ENCODE measurements at regions not wholly inside any gene's neighbourhood (a gene's known extent, or its start where the extent isn't known, plus 50 kb on each side); places are given as distances from the start of the nearest gene placed in this dataset.
A peak's percentile ranks its signal among the peaks of the same experiment; 100 is the strongest.

DNA sequence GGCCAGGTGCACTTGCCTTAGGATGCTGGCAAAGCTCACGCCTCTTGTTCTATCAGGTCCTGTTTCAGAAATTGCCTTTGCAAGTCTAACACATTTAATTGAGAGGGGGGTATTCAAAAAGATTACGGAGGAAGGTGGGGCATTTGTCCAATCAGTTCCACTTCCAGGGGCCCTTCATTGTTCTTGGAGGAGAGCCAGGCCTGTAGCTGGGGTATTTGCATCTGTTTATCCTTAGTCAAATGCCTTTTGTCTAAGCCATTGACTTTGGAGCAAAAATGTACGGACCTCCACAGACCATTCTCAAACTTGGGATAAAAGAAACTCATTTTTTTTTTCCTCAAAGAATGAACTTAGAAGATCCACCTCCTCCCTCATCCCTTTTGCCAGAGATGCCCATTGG, 582.0 kb downstream of the BCL11B start:
- H3K4me1 Mint-ChIP-seq = no peaks in the 10 kb centered on the region
- Histone ChIP-seq H3K36me3 (ENCODE audit: control insufficient read depth in 2 of 2, extremely low read depth in 1 of 2, insufficient read depth in 1 of 2, low read length in 1 of 2) (no peaks in the 10 kb centered on the region), H3K4me1 (ENCODE audit: control insufficient read depth in 1 of 2, extremely low read depth in 1 of 2, insufficient read depth in 2 of 2, low read length in 2 of 2) (no peaks in the 10 kb centered on the region), H3K9me3 (no peaks in the 10 kb centered on the region), H3K27me3 (replicated peaks in 1 of 2; ENCODE audit: control insufficient read depth in 2 of 2, extremely low read depth in 1 of 2, insufficient read depth in 2 of 2, low read length in 1 of 2) (no peaks in the 10 kb centered on the region), H3K27ac (ENCODE audit: low read length) (no peak overlapping the region), H3K4me3 (ENCODE audit: control insufficient read depth in 1 of 2, extremely low read depth in 1 of 2, low read length in 1 of 2) (no peak overlapping the region)
- H3K27me3 Mint-ChIP-seq = no peaks in the 10 kb centered on the region
- no peaks in the 10 kb centered on the region for H3K36me3 Mint-ChIP-seq
- POLR2A ChIA-PET = no interaction called here
- H3K27ac Mint-ChIP-seq = no peak overlapping the region
- DNase-seq (no peak), ATAC-seq (replicated peaks in 1 of 4) (no peak)
- no peaks in the 10 kb centered on the region for H3K9me3 Mint-ChIP-seq
- 84% methylated on average over 3 of the region's 3 CpGs for WGBS (ENCODE audit: insufficient coverage)
- H3K4me3 Mint-ChIP-seq = no peak overlapping the region
- CTCF ChIA-PET = no interaction called here

DNA sequence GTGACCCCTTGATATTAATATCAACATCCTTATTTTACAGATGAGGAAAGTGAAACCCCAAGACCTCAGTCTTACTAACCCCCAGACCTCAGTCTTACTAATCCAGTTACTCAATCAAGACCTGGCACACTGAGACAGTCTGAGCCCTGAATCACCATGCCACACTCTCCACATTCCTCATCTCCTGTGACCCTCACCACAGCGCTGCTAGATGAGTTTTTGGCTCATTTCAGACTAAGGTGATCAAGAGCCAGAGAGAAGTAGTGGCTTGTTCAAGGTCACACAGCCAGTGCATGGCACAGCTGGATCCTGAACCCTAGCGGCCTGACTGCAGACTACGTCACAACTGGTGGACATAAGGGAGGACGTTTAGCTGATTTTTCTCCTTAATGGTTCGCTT, 579.2 kb downstream of the BCL11B start:
- peaks cover 9 to 13% (median 12%) of the 10 kb centered on the region in 3 donors for H3K9me3 Mint-ChIP-seq
- ChIA-PET POLR2A (no interaction called here), CTCF (interaction anchor here in 1 of 2 donors (0.5 kb wide), 1 partner anchor 555 kb away, joined by 3 read pairs; no protein-coding TSS in a partner anchor)
- no peaks in the 10 kb centered on the region for H3K4me1 Mint-ChIP-seq
- H3K36me3 Mint-ChIP-seq = peaks cover 7% of the 10 kb centered on the region
- ATAC-seq (replicated peaks in 1 of 4) (no peak), DNase-seq (no peak)
- no peak overlapping the region for H3K27ac Mint-ChIP-seq
- H3K4me1 ChIP-seq (ENCODE audit: control insufficient read depth in 1 of 2, extremely low read depth in 1 of 2, insufficient read depth in 2 of 2, low read length in 2 of 2) = no peaks in the 10 kb centered on the region
- no peak overlapping the region for H3K4me3 ChIP-seq (ENCODE audit: control insufficient read depth in 1 of 2, extremely low read depth in 1 of 2, low read length in 1 of 2)
- 89% methylated on average over 1 of the region's 5 CpGs for WGBS (ENCODE audit: insufficient coverage)
- no peaks in the 10 kb centered on the region for H3K27me3 ChIP-seq (replicated peaks in 1 of 2; ENCODE audit: control insufficient read depth in 2 of 2, extremely low read depth in 1 of 2, insufficient read depth in 2 of 2, low read length in 1 of 2)
- H3K36me3 ChIP-seq (ENCODE audit: control insufficient read depth in 2 of 2, extremely low read depth in 1 of 2, insufficient read depth in 1 of 2, low read length in 1 of 2) = no peaks in the 10 kb centered on the region
- H3K4me3 Mint-ChIP-seq = no peak overlapping the region
- H3K27me3 Mint-ChIP-seq = no peaks in the 10 kb centered on the region
- no peak overlapping the region for H3K27ac ChIP-seq (ENCODE audit: low read length)
- no peaks in the 10 kb centered on the region for H3K9me3 ChIP-seq

DNA sequence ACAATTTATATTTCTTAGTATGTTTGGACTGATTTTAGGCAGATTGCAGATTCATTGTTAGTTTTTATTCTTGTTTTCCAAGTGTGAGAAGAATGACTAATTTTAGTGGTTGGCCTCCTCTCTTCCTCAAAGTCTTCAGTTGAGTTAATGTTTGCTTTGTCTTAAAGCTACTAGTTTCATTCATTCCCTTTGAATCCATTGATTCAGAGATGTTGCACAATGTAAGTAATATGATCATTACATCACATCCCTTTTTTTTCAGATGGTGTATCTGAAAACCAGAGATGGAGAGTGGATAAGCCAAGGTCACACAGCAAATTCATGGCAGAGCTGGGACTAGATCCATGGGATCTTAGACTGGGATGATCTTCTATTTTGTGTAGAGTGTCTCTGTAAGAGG, 577.5 kb downstream of the BCL11B start:
- ChIA-PET POLR2A (no interaction called here), CTCF (no interaction called here)
- Mint-ChIP-seq H3K4me3 (no peak overlapping the region), H3K9me3 (peaks cover 9 to 13% (median 12%) of the 10 kb centered on the region in 3 donors), H3K27ac (no peak overlapping the region), H3K27me3 (no peaks in the 10 kb centered on the region), H3K4me1 (no peaks in the 10 kb centered on the region), H3K36me3 (peaks cover 7% of the 10 kb centered on the region)
- Histone ChIP-seq H3K4me3 (ENCODE audit: control insufficient read depth in 1 of 2, extremely low read depth in 1 of 2, low read length in 1 of 2) (no peak overlapping the region), H3K27ac (ENCODE audit: low read length) (no peak overlapping the region), H3K27me3 (replicated peaks in 1 of 2; ENCODE audit: control insufficient read depth in 2 of 2, extremely low read depth in 1 of 2, insufficient read depth in 2 of 2, low read length in 1 of 2) (no peaks in the 10 kb centered on the region), H3K36me3 (ENCODE audit: control insufficient read depth in 2 of 2, extremely low read depth in 1 of 2, insufficient read depth in 1 of 2, low read length in 1 of 2) (peaks cover 0 to 4% of the 10 kb centered on the region in 2 donors), H3K9me3 (no peaks in the 10 kb centered on the region), H3K4me1 (ENCODE audit: control insufficient read depth in 1 of 2, extremely low read depth in 1 of 2, insufficient read depth in 2 of 2, low read length in 2 of 2) (no peaks in the 10 kb centered on the region)
- ATAC-seq (replicated peaks in 1 of 4) (no peak), DNase-seq (no peak)

DNA sequence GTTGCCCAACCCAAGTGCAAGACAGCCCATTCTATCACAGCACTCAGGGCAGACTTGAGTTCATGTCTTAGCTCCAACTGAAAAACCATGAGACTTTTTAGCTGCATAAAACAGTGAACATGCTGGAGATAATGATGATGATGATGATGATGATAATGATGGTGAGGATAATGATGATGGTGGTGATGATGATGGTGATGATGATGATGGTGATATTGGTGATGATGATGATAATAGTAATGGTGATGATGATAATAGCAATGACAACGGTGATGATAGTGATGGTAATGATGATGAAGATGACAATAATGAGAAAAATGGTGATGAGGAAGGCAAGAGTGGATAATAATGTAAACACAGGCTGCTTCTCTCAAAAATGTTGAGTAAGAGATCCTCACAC, 576.2 kb downstream of the BCL11B start:
- CTCF ChIA-PET = no interaction called here

DNA sequence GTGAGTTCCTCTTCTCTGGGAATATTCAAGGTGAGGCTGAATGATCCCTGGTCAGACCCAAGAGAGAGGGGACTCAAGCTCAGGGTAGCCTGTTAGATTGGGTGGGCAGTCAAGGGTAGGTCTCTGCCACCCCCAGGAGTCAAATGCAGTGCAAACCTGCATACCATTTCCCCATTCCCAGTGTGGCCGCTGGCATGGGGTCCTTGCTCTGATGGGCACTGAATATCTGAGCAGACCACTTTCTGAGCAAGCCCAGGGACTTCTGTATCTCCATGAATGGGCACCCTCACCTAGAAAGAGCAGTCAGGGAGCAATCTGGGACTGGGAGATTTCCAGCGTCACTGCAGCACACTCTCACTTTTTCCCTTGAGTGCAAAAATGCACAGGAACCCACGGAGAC, 573.7 kb downstream of the BCL11B start:
- no peak overlapping the region for H3K4me3 Mint-ChIP-seq
- Histone ChIP-seq H3K36me3 (ENCODE audit: control insufficient read depth in 2 of 2, extremely low read depth in 1 of 2, insufficient read depth in 1 of 2, low read length in 1 of 2) (peaks cover 0 to 4% of the 10 kb centered on the region in 2 donors), H3K27ac (ENCODE audit: low read length) (no peak overlapping the region), H3K27me3 (replicated peaks in 1 of 2; ENCODE audit: control insufficient read depth in 2 of 2, extremely low read depth in 1 of 2, insufficient read depth in 2 of 2, low read length in 1 of 2) (no peaks in the 10 kb centered on the region), H3K4me1 (ENCODE audit: control insufficient read depth in 1 of 2, extremely low read depth in 1 of 2, insufficient read depth in 2 of 2, low read length in 2 of 2) (no peaks in the 10 kb centered on the region), H3K9me3 (no peaks in the 10 kb centered on the region), H3K4me3 (ENCODE audit: control insufficient read depth in 1 of 2, extremely low read depth in 1 of 2, low read length in 1 of 2) (no peak overlapping the region)
- CTCF ChIA-PET = no interaction called here
- DNase-seq (no peak), ATAC-seq (replicated peaks in 1 of 4) (no peak)
- POLR2A ChIA-PET = no interaction called here
- peaks cover 2 to 5% (median 4%) of the 10 kb centered on the region in 3 donors for H3K4me1 Mint-ChIP-seq
- 100% methylated on average over 1 of the region's 3 CpGs for WGBS (ENCODE audit: insufficient coverage)
- H3K27me3 Mint-ChIP-seq = no peaks in the 10 kb centered on the region
- H3K36me3 Mint-ChIP-seq = peaks cover 7% of the 10 kb centered on the region
- no peak overlapping the region for H3K27ac Mint-ChIP-seq
- peaks cover 9 to 19% (median 13%) of the 10 kb centered on the region in 3 donors for H3K9me3 Mint-ChIP-seq

More for the DNA sequence above, 576.2 kb downstream of the BCL11B start:
- no peak overlapping the region for H3K27ac ChIP-seq (ENCODE audit: low read length)
- peaks cover 0 to 4% of the 10 kb centered on the region in 2 donors for H3K36me3 ChIP-seq (ENCODE audit: control insufficient read depth in 2 of 2, extremely low read depth in 1 of 2, insufficient read depth in 1 of 2, low read length in 1 of 2)
- H3K9me3 Mint-ChIP-seq = peaks cover 9 to 13% (median 12%) of the 10 kb centered on the region in 3 donors
- no peak overlapping the region for H3K4me3 ChIP-seq (ENCODE audit: control insufficient read depth in 1 of 2, extremely low read depth in 1 of 2, low read length in 1 of 2)
- 80% methylated on average over 1 of the region's 1 CpG for WGBS (ENCODE audit: insufficient coverage)
- H3K4me1 ChIP-seq (ENCODE audit: control insufficient read depth in 1 of 2, extremely low read depth in 1 of 2, insufficient read depth in 2 of 2, low read length in 2 of 2) = no peaks in the 10 kb centered on the region
- H3K27me3 Mint-ChIP-seq = no peaks in the 10 kb centered on the region
- peaks cover 7% of the 10 kb centered on the region for H3K36me3 Mint-ChIP-seq
- no peak for ATAC-seq (replicated peaks in 1 of 4)
- H3K4me3 Mint-ChIP-seq = no peak overlapping the region
- H3K4me1 Mint-ChIP-seq = no peaks in the 10 kb centered on the region
- no peaks in the 10 kb centered on the region for H3K9me3 ChIP-seq
- POLR2A ChIA-PET = no interaction called here
- no peaks in the 10 kb centered on the region for H3K27me3 ChIP-seq (replicated peaks in 1 of 2; ENCODE audit: control insufficient read depth in 2 of 2, extremely low read depth in 1 of 2, insufficient read depth in 2 of 2, low read length in 1 of 2)
- DNase-seq = no peak
- no peak overlapping the region for H3K27ac Mint-ChIP-seq

DNA sequence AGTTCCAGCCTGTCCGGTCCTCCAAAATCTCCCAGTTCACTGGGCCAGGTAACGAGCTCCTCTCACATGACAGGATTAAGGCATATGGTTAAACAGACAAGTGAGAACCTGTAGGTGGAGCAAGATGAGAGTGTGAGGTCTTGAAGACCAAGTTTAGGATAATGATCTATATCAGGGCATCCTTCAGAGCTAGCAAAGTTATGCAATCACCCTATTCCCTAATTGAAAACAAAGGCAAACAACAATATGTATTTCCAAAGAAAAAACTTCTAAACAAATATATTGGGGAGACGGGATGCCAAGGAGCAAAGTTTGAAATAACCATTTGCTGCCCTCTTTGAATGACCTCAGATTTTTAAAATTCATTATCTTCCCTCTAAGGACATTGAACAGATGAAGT, 571.2 kb downstream of the BCL11B start:
- CTCF ChIA-PET = no interaction called here
- H3K27me3 Mint-ChIP-seq = no peaks in the 10 kb centered on the region
- H3K4me1 Mint-ChIP-seq = peaks cover 26 to 27% (median 27%) of the 10 kb centered on the region in 3 donors
- POLR2A ChIA-PET = no interaction called here
- ATAC-seq (replicated peaks in 1 of 4) (no peak), DNase-seq (no peak)
- Histone ChIP-seq H3K4me3 (ENCODE audit: control insufficient read depth in 1 of 2, extremely low read depth in 1 of 2, low read length in 1 of 2) (no peak overlapping the region), H3K4me1 (ENCODE audit: control insufficient read depth in 1 of 2, extremely low read depth in 1 of 2, insufficient read depth in 2 of 2, low read length in 2 of 2) (peaks cover 13 to 15% of the 10 kb centered on the region in 2 experiments), H3K9me3 (no peaks in the 10 kb centered on the region), H3K27ac (ENCODE audit: low read length) (no peak overlapping the region), H3K36me3 (ENCODE audit: control insufficient read depth in 2 of 2, extremely low read depth in 1 of 2, insufficient read depth in 1 of 2, low read length in 1 of 2) (peaks cover 0 to 4% of the 10 kb centered on the region in 2 donors), H3K27me3 (replicated peaks in 1 of 2; ENCODE audit: control insufficient read depth in 2 of 2, extremely low read depth in 1 of 2, insufficient read depth in 2 of 2, low read length in 1 of 2) (no peaks in the 10 kb centered on the region)
- H3K9me3 Mint-ChIP-seq = peaks cover 7 to 17% (median 11%) of the 10 kb centered on the region in 3 donors
- H3K4me3 Mint-ChIP-seq = no peak overlapping the region
- 100% methylated on average over 1 of the region's 3 CpGs for WGBS (ENCODE audit: insufficient coverage)
- no peak overlapping the region for H3K27ac Mint-ChIP-seq
- H3K36me3 Mint-ChIP-seq = peaks cover 7% of the 10 kb centered on the region

DNA sequence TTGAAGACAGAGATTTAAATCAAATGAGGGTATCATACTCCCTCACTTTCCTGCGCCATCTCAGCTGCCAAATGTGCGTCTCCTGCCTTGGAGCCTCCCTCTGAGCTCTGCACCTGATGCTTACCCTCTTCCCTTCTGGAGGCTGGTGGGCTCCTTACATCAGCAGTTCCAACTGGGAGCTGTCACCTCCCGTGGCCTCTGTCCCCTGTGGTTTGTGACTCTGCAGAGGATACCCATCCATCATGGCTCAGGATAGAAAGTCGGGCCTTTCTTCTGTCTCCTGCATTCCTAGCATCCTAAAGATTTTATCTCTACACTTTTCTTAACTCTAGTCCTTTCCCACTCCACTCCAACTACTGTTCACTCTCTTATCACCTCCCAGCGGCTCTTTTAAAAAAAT, 570.6 kb downstream of the BCL11B start:
- H3K27me3 Mint-ChIP-seq = no peaks in the 10 kb centered on the region
- H3K4me3 Mint-ChIP-seq = no peak overlapping the region
- peaks cover 15 to 18% of the 10 kb centered on the region in 2 experiments for H3K4me1 ChIP-seq (ENCODE audit: control insufficient read depth in 1 of 2, extremely low read depth in 1 of 2, insufficient read depth in 2 of 2, low read length in 2 of 2)
- H3K27ac Mint-ChIP-seq = peak overlapping the region in 1 of 2 donors; percentile 12
- no peak overlapping the region for H3K4me3 ChIP-seq (ENCODE audit: control insufficient read depth in 1 of 2, extremely low read depth in 1 of 2, low read length in 1 of 2)
- ChIA-PET POLR2A (no interaction called here), CTCF (no interaction called here)
- peaks cover 28 to 30% (median 30%) of the 10 kb centered on the region in 3 donors for H3K4me1 Mint-ChIP-seq
- ATAC-seq (replicated peaks in 1 of 4) (no peak), DNase-seq (no peak)
- H3K9me3 ChIP-seq = no peaks in the 10 kb centered on the region
- H3K36me3 ChIP-seq (ENCODE audit: control insufficient read depth in 2 of 2, extremely low read depth in 1 of 2, insufficient read depth in 1 of 2, low read length in 1 of 2) = peaks cover 0 to 4% of the 10 kb centered on the region in 2 donors
- 83% methylated on average over 2 of the region's 5 CpGs for WGBS (ENCODE audit: insufficient coverage)
- no peak overlapping the region for H3K27ac ChIP-seq (ENCODE audit: low read length)
- H3K27me3 ChIP-seq (replicated peaks in 1 of 2; ENCODE audit: control insufficient read depth in 2 of 2, extremely low read depth in 1 of 2, insufficient read depth in 2 of 2, low read length in 1 of 2) = no peaks in the 10 kb centered on the region
- peaks cover 6 to 13% (median 8%) of the 10 kb centered on the region in 3 donors for H3K9me3 Mint-ChIP-seq
- H3K36me3 Mint-ChIP-seq = peaks cover 7% of the 10 kb centered on the region
